ENCODE measurements at regions not wholly inside any gene's neighbourhood (a gene's known extent, or its start where the extent isn't known, plus 50 kb on each side); places are given as distances from the start of the nearest gene placed in this dataset.

DNA sequence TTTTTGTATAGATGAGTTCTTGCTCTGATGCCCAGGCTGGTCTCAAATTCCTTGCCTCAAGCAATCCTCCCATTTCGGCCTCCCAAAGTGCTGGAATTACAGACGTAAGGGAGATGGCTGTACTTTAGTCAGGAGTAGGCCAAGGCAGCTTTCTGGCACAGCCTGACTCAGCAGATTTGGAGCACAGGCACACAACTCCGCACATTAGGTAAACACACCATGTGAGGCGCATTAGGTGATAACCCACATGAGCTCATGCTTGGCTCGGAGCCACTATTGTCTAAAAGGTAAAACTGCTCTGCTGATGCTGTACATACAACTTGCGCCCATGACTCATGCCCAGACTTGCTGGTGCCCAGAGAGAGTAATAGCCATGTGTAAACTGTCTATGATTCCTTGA lies 1157.9 kb downstream of the TAF11L14 start (continued):
- TF ChIP-seq, protein P1, sequence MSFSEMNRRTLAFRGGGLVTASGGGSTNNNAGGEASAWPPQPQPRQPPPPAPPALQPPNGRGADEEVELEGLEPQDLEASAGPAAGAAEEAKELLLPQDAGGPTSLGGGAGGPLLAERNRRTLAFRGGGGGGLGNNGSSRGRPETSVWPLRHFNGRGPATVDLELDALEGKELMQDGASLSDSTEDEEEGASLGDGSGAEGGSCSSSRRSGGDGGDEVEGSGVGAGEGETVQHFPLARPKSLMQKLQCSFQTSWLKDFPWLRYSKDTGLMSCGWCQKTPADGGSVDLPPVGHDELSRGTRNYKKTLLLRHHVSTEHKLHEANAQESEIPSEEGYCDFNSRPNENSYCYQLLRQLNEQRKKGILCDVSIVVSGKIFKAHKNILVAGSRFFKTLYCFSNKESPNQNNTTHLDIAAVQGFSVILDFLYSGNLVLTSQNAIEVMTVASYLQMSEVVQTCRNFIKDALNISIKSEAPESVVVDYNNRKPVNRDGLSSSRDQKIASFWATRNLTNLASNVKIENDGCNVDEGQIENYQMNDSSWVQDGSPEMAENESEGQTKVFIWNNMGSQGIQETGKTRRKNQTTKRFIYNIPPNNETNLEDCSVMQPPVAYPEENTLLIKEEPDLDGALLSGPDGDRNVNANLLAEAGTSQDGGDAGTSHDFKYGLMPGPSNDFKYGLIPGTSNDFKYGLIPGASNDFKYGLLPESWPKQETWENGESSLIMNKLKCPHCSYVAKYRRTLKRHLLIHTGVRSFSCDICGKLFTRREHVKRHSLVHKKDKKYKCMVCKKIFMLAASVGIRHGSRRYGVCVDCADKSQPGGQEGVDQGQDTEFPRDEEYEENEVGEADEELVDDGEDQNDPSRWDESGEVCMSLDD (tag by site-specific recombination; IDR thresholded peaks at IDR 0.05), result no peak
- TF ChIP-seq ZNF132 (tag by site-specific recombination; IDR thresholded peaks at IDR 0.05; ENCODE audit: borderline replicate concordance) (no peak), ZNF426 (tag by site-specific recombination; IDR thresholded peaks at IDR 0.05) (no peak), ZXDB (tag by site-specific recombination; IDR thresholded peaks at IDR 0.05) (no peak), ZNF830 (tag by site-specific recombination; IDR thresholded peaks at IDR 0.05; ENCODE audit: low read depth) (no peak), ZNF843 (tag by site-specific recombination; IDR thresholded peaks at IDR 0.05) (no peak), ZNF114 (tag by site-specific recombination; IDR thresholded peaks at IDR 0.05) (no peak), ZNF341 (tag by site-specific recombination; IDR thresholded peaks at IDR 0.05; ENCODE audit: low read depth) (peak; percentile 49), ZSCAN23 (tag by site-specific recombination; IDR thresholded peaks at IDR 0.05) (no peak), IKZF3 (tag by site-specific recombination; IDR thresholded peaks at IDR 0.05) (no peak), ZSCAN16 (tag by site-specific recombination; IDR thresholded peaks at IDR 0.05) (no peak), ZNF768 (tag by site-specific recombination; IDR thresholded peaks at IDR 0.05) (no peak), ZNF121 (tag by site-specific recombination; IDR thresholded peaks at IDR 0.05) (no peak), FEZF1 (tag by site-specific recombination; IDR thresholded peaks at IDR 0.05) (no peak), YY2 (tag by site-specific recombination; IDR thresholded peaks at IDR 0.05) (no peak), ZNF629 (tag by site-specific recombination; IDR thresholded peaks at IDR 0.05) (peak; percentile 75), ZNF621 (tag by site-specific recombination; IDR thresholded peaks at IDR 0.05) (no peak), ZNF155 (tag by site-specific recombination; IDR thresholded peaks at IDR 0.05) (no peak), ZNF571 (tag by site-specific recombination; IDR thresholded peaks at IDR 0.05) (no peak), ZNF596 (tag by site-specific recombination; IDR thresholded peaks at IDR 0.05) (no peak), GLI4 (tag by site-specific recombination; IDR thresholded peaks at IDR 0.05) (0 out of 2 replicates have a peak, but pooled peaks have one; percentile 60), ZNF335 (tag by site-specific recombination; conservative IDR thresholded peaks at IDR 0.05) (peak; percentile 78), ZNF169 (tag by site-specific recombination; IDR thresholded peaks at IDR 0.05) (no peak), ZBTB48 (tag by site-specific recombination; IDR thresholded peaks at IDR 0.05) (no peak), ZNF747 (tag by site-specific recombination; IDR thresholded peaks at IDR 0.05) (no peak), ZNF549 (tag by site-specific recombination; IDR thresholded peaks at IDR 0.05) (no peak), ZNF585B (tag by site-specific recombination; IDR thresholded peaks at IDR 0.05) (no peak), ZNF266 (tag by site-specific recombination; IDR thresholded peaks at IDR 0.05; ENCODE audit: low read depth) (no peak), GLI2 (tag by site-specific recombination; IDR thresholded peaks at IDR 0.05; ENCODE audit: borderline replicate concordance, low read depth) (no peak), MYNN (tag by site-specific recombination; IDR thresholded peaks at IDR 0.05; ENCODE audit: borderline replicate concordance) (no peak), ZNF175 (tag by site-specific recombination; IDR thresholded peaks at IDR 0.05) (no peak), ZNF785 (tag by site-specific recombination; IDR thresholded peaks at IDR 0.05) (no peak), ZNF514 (tag by site-specific recombination; IDR thresholded peaks at IDR 0.05) (no peak), ZNF660 (tag by site-specific recombination; IDR thresholded peaks at IDR 0.05) (0 out of 2 replicates have a peak, but pooled peaks have one; percentile 41), REPIN1 (tag by site-specific recombination; IDR thresholded peaks at IDR 0.05; ENCODE audit: low read depth) (no peak)
- TF ChIP-seq, protein P2, sequence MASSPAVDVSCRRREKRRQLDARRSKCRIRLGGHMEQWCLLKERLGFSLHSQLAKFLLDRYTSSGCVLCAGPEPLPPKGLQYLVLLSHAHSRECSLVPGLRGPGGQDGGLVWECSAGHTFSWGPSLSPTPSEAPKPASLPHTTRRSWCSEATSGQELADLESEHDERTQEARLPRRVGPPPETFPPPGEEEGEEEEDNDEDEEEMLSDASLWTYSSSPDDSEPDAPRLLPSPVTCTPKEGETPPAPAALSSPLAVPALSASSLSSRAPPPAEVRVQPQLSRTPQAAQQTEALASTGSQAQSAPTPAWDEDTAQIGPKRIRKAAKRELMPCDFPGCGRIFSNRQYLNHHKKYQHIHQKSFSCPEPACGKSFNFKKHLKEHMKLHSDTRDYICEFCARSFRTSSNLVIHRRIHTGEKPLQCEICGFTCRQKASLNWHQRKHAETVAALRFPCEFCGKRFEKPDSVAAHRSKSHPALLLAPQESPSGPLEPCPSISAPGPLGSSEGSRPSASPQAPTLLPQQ (tag by site-specific recombination; IDR thresholded peaks at IDR 0.05), result no peak
- TF ChIP-seq, protein P3, sequence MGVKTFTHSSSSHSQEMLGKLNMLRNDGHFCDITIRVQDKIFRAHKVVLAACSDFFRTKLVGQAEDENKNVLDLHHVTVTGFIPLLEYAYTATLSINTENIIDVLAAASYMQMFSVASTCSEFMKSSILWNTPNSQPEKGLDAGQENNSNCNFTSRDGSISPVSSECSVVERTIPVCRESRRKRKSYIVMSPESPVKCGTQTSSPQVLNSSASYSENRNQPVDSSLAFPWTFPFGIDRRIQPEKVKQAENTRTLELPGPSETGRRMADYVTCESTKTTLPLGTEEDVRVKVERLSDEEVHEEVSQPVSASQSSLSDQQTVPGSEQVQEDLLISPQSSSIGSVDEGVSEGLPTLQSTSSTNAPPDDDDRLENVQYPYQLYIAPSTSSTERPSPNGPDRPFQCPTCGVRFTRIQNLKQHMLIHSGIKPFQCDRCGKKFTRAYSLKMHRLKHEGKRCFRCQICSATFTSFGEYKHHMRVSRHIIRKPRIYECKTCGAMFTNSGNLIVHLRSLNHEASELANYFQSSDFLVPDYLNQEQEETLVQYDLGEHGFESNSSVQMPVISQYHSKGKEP (tag by site-specific recombination; IDR thresholded peaks at IDR 0.05), result no peak
- TF ChIP-seq, protein P4, sequence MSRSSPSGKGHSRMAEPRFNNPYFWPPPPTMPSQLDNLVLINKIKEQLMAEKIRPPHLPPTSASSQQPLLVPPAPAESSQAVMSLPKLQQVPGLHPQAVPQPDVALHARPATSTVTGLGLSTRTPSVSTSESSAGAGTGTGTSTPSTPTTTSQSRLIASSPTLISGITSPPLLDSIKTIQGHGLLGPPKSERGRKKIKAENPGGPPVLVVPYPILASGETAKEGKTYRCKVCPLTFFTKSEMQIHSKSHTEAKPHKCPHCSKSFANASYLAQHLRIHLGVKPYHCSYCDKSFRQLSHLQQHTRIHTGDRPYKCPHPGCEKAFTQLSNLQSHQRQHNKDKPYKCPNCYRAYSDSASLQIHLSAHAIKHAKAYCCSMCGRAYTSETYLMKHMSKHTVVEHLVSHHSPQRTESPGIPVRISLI (tag by site-specific recombination; IDR thresholded peaks at IDR 0.05), result 0 out of 2 replicates have a peak, but pooled peaks have one; percentile 36

All from HEK293 (cell line).